Astrocyte of the hippocampus (primary cell): ENCODE measurements at regions not wholly inside any gene's neighbourhood (a gene's known extent, or its start where the extent isn't known, plus 50 kb on each side); places are given as distances from the start of the nearest gene placed in this dataset.
A peak's percentile ranks its signal among the peaks of the same experiment; 100 is the strongest.
"Not testable (repeated sequence)": the region's sequence is repeated elsewhere in the genome, so short reads cannot be mapped to it uniquely, and the experiment has no call there.

ENCODE experiments used
- DNase-seq: peaks from one replicate; pipeline ENCODE4 v3.0.0; 2011; ENCODE audit warnings: low read depth, low spot score

- DNase-seq = peak; percentile 31
Measured at GRCh38 chr6:115551527-115551926, 509.2 kb downstream of the FRK start.

- no peak for DNase-seq
Measured at GRCh38 chr6:115545672-115545986, 515.1 kb downstream of the FRK start.

GRCh38 chr6:115544765-115545671 lies 515.7 kb downstream of the FRK start:
- peak; percentile 1 for DNase-seq

- no peak for DNase-seq
Measured at GRCh38 chr6:115540077-115540869, 520.4 kb downstream of the FRK start.

- no peak for DNase-seq
Measured at GRCh38 chr6:115539531-115539930, 521.2 kb downstream of the FRK start.

- DNase-seq = no peak
Measured at GRCh38 chr6:115524821-115525220, 535.9 kb downstream of the FRK start.

GRCh38 chr6:115521747-115522146 lies 538.9 kb downstream of the FRK start:
- not testable (repeated sequence) for DNase-seq

GRCh38 chr6:115514656-115515055 lies 546.0 kb downstream of the FRK start:
- peak; percentile 2 for DNase-seq

DNA sequence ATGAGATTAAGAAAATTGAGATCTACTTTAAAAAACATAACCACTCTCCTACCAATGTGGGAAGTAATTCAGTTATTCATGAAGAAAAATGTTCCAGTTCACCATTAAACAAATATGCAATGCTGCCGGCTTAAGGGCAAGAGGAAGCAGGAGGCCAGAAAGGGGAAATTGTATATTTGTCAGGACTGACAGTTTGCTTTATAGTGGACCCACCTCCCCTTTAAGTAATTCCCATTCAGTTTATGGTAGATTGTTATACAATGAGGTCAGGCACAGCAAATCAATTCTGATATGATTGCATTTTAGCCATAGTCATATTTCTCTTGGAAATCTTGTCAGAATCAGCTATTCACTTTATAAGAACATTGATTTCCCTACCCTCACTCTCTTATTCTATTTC lies 547.8 kb downstream of the FRK start:
- no peak for DNase-seq

GRCh38 chr6:115511771-115512170 lies 548.9 kb downstream of the FRK start:
- DNase-seq = no peak

GRCh38 chr6:115502432-115502831 lies 558.3 kb downstream of the FRK start:
- not testable (repeated sequence) for DNase-seq

- no peak for DNase-seq
Measured at GRCh38 chr6:115495184-115495583, 565.5 kb downstream of the FRK start.

DNA sequence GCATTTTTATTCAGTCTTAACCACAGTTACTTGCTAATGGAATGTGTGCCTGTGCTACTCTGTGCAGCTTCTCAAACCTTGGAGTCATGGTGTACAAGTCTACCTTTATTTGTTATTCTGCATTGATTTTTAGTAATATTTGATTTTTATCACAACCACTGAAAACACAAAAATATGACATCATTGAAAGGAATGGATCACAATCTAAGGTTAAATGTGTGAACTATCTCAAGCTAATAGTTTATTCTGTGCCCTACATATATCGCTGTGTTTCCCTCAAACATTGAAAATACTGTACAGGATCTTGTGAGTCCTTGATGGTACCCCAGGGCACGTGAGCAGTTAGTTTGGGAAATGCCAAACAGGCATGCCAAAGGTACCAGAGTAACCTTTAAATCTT lies 573.4 kb downstream of the FRK start:
- DNase-seq = no peak

DNA sequence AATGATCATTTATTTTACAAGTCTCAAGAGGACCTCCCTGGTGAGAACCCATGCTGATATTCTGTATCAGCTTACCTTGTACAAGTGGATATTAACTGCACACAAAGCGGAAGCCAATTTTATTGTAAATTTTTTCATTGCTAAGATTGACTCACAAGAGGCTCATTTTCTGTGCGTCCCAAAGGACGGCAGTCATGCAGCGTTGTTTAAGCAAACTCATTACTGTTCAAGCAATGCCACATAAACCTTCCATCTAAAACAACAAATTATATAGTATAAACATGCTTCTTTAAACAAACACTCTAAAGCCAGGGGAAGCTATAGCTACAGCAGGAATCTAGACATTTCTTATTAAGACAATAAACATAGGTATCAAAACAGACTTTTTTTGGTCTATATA lies 575.3 kb downstream of the FRK start:
- no peak for DNase-seq

GRCh38 chr6:115480543-115480942 lies 580.1 kb downstream of the FRK start:
- not testable (repeated sequence) for DNase-seq

DNA sequence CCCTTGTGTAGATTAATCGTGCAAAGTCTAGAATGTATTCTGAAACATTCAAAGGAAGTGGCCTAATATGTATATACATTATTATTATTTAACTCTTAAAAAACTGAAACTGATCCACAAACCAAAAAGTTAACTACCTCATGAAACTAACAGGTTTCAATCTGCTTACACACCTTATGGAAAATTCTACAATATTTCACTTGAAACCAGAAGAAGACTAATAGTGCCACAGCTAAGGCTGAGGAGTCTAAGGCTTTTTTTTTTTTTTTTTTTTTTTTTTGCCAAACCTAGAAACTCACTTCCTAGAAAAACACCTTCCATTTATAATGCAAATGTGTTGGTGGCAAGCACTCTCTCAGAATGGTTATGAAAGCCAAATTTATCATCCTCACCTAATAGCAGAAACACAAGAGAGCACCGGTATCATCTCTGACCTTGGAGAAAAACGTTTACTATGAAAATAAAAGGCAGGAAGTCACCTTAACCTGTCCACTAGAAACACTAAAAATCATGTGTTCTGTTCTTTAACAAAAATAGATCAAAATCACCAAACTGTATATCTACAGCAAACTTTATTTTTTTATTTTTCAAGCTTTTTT lies 586.1 kb downstream of the FRK start:
- no peak for DNase-seq

- DNase-seq = no peak
Measured at GRCh38 chr6:115468272-115469005, 592.3 kb downstream of the FRK start.

DNA sequence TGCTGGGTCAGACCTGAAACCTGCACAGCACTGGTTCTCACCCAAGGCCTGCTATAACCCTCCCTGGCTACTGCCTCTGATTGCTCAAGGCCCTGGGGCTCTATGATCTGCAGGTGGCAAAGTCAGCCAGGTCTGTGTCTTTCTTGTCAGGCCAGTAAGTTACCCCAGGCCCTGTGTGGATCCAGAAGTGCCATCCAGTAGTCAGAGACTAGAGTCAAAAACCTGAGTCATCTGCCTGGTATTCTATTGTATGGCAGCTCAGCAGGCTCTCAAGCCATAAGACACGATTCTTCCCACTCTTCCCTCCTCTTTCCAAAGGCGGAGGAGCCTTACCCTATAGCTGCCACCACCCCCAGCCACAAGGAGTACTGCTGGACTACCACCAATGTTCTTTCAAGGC lies 593.0 kb downstream of the FRK start:
- DNase-seq = no peak

GRCh38 chr6:115460913-115461312 lies 599.8 kb downstream of the FRK start:
- DNase-seq = no peak

GRCh38 chr6:115456848-115457247 lies 603.8 kb downstream of the FRK start:
- no peak for DNase-seq

DNA sequence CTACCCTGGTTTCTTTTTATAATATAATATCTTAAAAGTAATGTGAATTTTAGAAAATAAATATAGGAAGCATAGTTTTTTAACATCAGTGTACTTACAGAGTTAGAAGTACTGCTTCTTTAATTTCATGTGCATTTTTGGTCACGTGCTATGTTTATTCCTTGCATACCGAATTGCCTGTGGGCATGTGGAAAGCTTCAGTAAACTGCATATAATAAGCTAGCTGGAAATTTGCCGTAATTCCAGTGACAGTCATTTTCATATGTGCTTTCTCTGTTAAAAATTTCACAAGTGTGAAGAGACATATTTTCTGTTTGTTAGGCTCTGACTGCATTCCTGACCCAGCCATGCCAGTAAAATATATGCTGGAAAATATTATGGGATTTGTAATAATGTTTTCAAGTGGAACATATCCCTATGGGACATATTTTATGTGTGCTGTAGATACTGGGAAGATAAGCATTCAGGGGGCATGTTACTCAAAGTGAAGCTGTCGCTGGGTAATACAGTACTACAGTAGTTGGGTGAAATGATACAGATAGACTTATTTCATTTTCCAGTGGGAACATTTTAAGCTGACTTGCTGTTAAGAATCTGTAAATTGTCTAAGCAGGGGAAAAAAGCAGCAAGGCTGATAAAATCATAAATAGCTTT lies 616.7 kb downstream of the FRK start:
- no peak for DNase-seq
